ENCODE measurements at regions not wholly inside any gene's neighbourhood (a gene's known extent, or its start where the extent isn't known, plus 50 kb on each side); places are given as distances from the start of the nearest gene placed in this dataset.
A peak's percentile ranks its signal among the peaks of the same experiment; 100 is the strongest.

GRCh38 chr11:104652996-104653395, 245.3 kb downstream of the CASP12 start:
- DNase-seq: no peak

- DNase-seq: no peak
Observed at GRCh38 chr11:104650234-104650633, 248.0 kb downstream of the CASP12 start.

- DNase-seq: no peak
Observed at GRCh38 chr11:104649002-104649401, 249.3 kb downstream of the CASP12 start.

GRCh38 chr11:104645261-104646222, 252.7 kb downstream of the CASP12 start:
- DNase-seq: no peak

GRCh38 chr11:104637662-104638170, 260.5 kb downstream of the CASP12 start:
- DNase-seq: no peak

GRCh38 chr11:104633226-104633625, 265.0 kb downstream of the CASP12 start:
- no peak for DNase-seq

- no peak for DNase-seq
Observed at GRCh38 chr11:104630352-104630751, 267.9 kb downstream of the CASP12 start.

- no peak for DNase-seq
Observed at GRCh38 chr11:104625246-104625645, 273.0 kb downstream of the CASP12 start.

GRCh38 chr11:104624021-104624420, 274.2 kb downstream of the CASP12 start:
- DNase-seq: no peak

- no peak for DNase-seq
Observed at GRCh38 chr11:104623518-104623917, 274.7 kb downstream of the CASP12 start.

GRCh38 chr11:104620991-104621390, 277.3 kb downstream of the CASP12 start:
- no peak for DNase-seq

GRCh38 chr11:104619751-104620150, 278.5 kb downstream of the CASP12 start:
- DNase-seq: no peak

GRCh38 chr11:104618954-104619353, 279.3 kb downstream of the CASP12 start:
- DNase-seq: no peak

GRCh38 chr11:104614961-104615360, 283.3 kb downstream of the CASP12 start:
- DNase-seq: no peak

GRCh38 chr11:104614117-104614680, 284.1 kb downstream of the CASP12 start:
- no peak for DNase-seq

- no peak for DNase-seq
Observed at GRCh38 chr11:104610635-104611034, 287.6 kb downstream of the CASP12 start.

GRCh38 chr11:104609311-104610085, 288.8 kb downstream of the CASP12 start:
- DNase-seq: peak; percentile 69

GRCh38 chr11:104602643-104603042, 295.6 kb downstream of the CASP12 start:
- DNase-seq: no peak

- no peak for DNase-seq
Observed at GRCh38 chr11:104594228-104594958, 303.9 kb downstream of the CASP12 start.

GRCh38 chr11:104588970-104589369, 309.3 kb downstream of the CASP12 start:
- no peak for DNase-seq

GRCh38 chr11:104588446-104588845, 309.8 kb downstream of the CASP12 start:
- DNase-seq: no peak

GRCh38 chr11:104584823-104585222, 313.4 kb downstream of the CASP12 start:
- no peak for DNase-seq

GRCh38 chr11:104583857-104584256, 314.4 kb downstream of the CASP12 start:
- DNase-seq: no peak
